Skeletal muscle satellite cell (primary cell): ENCODE measurements at regions not wholly inside any gene's neighbourhood (a gene's known extent, or its start where the extent isn't known, plus 50 kb on each side); places are given as distances from the start of the nearest gene placed in this dataset.

ENCODE experiments used
- H3K27me3 ChIP-seq: 2 replicates; pipeline ENCODE4 v1.7.0; 2013; ENCODE audit warnings: low read length; ENCODE audit not compliant: control insufficient read depth, insufficient read depth
- H3K36me3 ChIP-seq: 2 replicates; pipeline ENCODE4 v1.7.0; 2013; ENCODE audit warnings: mild to moderate bottlenecking, control low read depth, low read length; ENCODE audit not compliant: insufficient read depth
- H3K4me1 ChIP-seq: 2 replicates; pipeline ENCODE4 v1.7.0; 2013; ENCODE audit warnings: low read length; ENCODE audit not compliant: control insufficient read depth, insufficient read depth
- H3K4me2 ChIP-seq: 2 replicates; pipeline ENCODE4 v1.7.0; 2013; ENCODE audit warnings: mild to moderate bottlenecking, low read length
- H3K4me3 ChIP-seq: 2 replicates; pipeline ENCODE4 v1.7.0; 2013; ENCODE audit warnings: low read length
- H3K9ac ChIP-seq: 2 replicates; pipeline ENCODE4 v1.7.0; 2013; ENCODE audit warnings: mild to moderate bottlenecking, low read depth, low read length, moderate library complexity
- H3K9me3 ChIP-seq: replicated peaks from 2 replicates; pipeline ENCODE4 v1.7.0; 2013; ENCODE audit warnings: mild to moderate bottlenecking, control low read depth, low read length

GRCh38 chr12:100715976-100716944 lies 78.3 kb upstream of the ANO4 start:
- Histone ChIP-seq H3K4me1 (peaks cover 14% of the 10 kb centered on the region), H3K9me3 (no peaks in the 10 kb centered on the region), H3K36me3 (no peaks in the 10 kb centered on the region), H3K4me3 (peak overlapping the region; percentile 76), H3K27me3 (peaks cover 3% of the 10 kb centered on the region), H3K4me2 (peak overlapping the region; percentile 97), H3K9ac (peak overlapping the region; percentile 79)

DNA sequence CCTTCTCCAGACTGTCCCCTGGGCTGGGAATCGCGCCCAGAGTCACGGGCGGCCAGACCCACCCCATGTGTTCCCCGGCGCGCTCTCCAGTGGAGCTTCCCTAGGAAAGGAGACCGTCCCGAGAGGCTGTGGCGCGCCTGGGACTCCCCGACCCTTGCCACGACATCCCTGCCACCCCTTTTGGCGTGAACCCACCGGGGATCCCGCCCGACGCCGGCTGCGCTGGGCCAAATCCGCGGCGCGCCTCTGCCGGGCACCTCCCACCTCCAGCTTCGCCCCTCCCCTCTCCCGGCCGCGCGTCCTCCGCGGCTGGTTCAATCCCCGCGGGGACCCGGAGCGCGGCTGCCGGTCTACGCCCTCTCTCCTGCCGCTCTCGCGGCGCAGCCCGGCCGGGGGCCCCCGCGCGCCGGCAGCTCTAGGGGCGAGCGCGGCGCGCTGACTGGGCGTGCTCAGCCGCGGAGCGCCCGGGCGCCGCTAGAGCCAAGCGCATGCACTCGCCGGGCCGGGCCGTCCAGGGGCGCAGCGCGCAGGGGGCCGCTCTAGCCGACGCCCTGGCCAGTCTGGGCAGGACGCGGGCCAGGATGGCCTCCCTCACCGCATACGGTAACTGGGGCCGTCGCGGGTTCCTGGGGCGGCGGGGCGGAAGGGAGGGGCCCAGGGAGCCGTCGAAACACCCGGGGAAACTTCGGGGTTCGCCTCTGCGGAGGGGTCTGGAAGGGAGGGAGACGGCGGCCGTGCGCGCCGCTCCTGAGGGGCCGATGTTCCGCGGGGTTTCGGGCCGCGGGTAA lies 77.4 kb upstream of the ANO4 start:
- peaks cover 3% of the 10 kb centered on the region for H3K27me3 ChIP-seq
- H3K36me3 ChIP-seq: no peaks in the 10 kb centered on the region
- H3K4me1 ChIP-seq: peaks cover 14% of the 10 kb centered on the region
- peak overlapping the region; percentile 97 for H3K4me2 ChIP-seq
- no peaks in the 10 kb centered on the region for H3K9me3 ChIP-seq
- peak overlapping the region; percentile 79 for H3K9ac ChIP-seq
- H3K4me3 ChIP-seq: peak overlapping the region; percentile 76

GRCh38 chr12:100717733-100718067 lies 76.9 kb upstream of the ANO4 start:
- peak overlapping the region; percentile 79 for H3K9ac ChIP-seq
- H3K4me1 ChIP-seq: peaks cover 14% of the 10 kb centered on the region
- H3K36me3 ChIP-seq: no peaks in the 10 kb centered on the region
- peak overlapping the region; percentile 76 for H3K4me3 ChIP-seq
- peaks cover 3% of the 10 kb centered on the region for H3K27me3 ChIP-seq
- H3K9me3 ChIP-seq: no peaks in the 10 kb centered on the region
- H3K4me2 ChIP-seq: peak overlapping the region; percentile 97

DNA sequence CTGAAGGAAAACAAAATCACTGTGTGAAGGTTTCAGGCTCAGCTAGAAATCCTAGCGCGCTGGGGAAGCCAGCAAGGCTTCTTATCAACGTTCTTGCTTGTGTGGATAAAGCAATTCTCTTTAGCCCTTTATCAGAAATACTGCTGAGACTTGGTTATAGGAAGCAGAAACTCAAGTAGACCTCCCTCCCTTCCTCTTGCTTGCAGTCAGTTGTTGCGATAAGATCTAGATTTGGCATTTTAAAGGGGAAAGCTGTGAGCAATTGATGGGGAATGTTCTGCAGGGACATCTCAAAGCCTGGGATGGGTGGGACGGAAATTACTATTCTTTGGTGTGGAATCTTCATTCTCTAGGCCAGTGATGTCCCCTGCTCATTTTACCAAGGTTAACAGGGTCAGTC lies 76.4 kb upstream of the ANO4 start:
- Histone ChIP-seq H3K4me2 (peak overlapping the region; percentile 97), H3K9me3 (no peaks in the 10 kb centered on the region), H3K36me3 (no peaks in the 10 kb centered on the region), H3K27me3 (peaks cover 3% of the 10 kb centered on the region), H3K4me1 (peaks cover 14% of the 10 kb centered on the region), H3K9ac (peak overlapping the region; percentile 79), H3K4me3 (peak overlapping the region; percentile 76)

DNA sequence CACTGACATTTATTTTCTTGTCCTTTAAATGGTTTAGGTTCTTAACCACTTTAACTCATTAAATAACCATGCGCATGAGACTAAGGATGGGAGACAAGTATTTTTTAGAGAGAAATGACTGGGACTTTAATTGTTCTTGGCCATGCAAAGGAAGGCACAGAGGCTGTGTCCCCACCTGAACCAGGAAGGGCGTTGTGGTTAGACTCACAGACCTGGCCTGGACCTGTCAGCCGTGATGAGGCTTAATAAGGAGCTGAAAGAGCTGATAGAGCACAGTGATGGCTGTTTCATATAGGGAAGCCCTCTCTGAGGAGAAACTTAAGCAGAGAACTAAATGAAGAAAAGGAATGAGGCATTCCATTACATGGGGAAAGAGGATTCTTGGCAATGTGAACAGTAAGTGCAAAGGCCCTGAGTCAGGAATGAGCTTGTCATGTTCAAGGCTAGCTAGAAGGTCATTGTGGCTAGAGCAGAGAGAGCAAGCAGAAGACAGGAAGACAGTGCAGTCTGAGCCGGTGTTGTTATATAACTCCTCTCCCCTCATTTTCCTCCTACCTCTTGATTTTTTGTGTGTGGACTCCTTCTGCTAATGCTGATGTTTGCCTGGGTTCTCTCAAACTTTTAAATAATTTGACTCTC lies 74.4 kb upstream of the ANO4 start:
- H3K9ac ChIP-seq: no peak overlapping the region
- peaks cover 14% of the 10 kb centered on the region for H3K4me1 ChIP-seq
- no peaks in the 10 kb centered on the region for H3K9me3 ChIP-seq
- no peaks in the 10 kb centered on the region for H3K36me3 ChIP-seq
- H3K27me3 ChIP-seq: peaks cover 3% of the 10 kb centered on the region
- no peak overlapping the region for H3K4me2 ChIP-seq
- no peak overlapping the region for H3K4me3 ChIP-seq

DNA sequence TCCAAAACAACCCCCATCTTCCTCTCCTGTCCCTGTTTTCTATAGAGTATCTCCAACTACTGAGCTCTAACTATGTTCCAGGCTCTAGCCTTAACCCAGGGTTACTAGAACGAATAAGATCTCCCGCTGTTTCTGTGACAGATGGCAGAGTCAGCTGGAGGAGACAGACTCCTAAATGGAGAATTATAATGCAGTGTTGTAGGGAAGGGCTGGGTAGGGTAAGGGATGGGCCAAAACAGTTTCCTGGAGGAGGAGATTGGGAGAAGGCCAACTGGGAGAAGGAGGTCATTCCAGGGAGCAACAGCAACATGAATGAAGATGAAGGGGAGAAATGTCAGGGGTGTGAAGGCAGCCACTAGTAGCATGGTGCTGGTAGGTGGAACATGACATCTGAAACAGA lies 73.4 kb upstream of the ANO4 start:
- H3K27me3 ChIP-seq: peaks cover 3% of the 10 kb centered on the region
- H3K36me3 ChIP-seq: no peaks in the 10 kb centered on the region
- H3K4me2 ChIP-seq: no peak overlapping the region
- no peak overlapping the region for H3K9ac ChIP-seq
- H3K4me3 ChIP-seq: no peak overlapping the region
- H3K9me3 ChIP-seq: no peaks in the 10 kb centered on the region
- peaks cover 14% of the 10 kb centered on the region for H3K4me1 ChIP-seq

DNA sequence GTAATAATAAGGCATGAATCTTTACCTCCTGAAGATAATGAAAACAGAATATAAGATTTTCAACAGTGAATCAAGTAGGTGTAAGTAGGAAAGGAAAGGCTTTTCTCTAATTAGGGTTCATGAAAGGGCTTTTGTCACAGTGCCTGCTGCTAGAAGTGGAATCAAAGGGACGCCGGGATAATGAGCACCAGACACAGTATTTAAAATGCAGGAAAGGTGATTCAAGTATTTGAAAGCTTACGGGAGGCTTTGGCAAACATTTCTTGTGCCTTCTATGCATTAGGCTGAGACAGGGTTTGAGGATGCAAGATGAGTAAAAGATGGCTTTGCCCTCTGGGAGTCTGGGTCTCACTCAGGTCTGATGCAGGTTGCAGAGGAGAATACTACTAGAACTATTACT lies 70.5 kb upstream of the ANO4 start:
- no peak overlapping the region for H3K4me3 ChIP-seq
- no peak overlapping the region for H3K4me2 ChIP-seq
- H3K9me3 ChIP-seq: no peaks in the 10 kb centered on the region
- no peaks in the 10 kb centered on the region for H3K4me1 ChIP-seq
- no peaks in the 10 kb centered on the region for H3K36me3 ChIP-seq
- H3K27me3 ChIP-seq: no peaks in the 10 kb centered on the region
- no peak overlapping the region for H3K9ac ChIP-seq

DNA sequence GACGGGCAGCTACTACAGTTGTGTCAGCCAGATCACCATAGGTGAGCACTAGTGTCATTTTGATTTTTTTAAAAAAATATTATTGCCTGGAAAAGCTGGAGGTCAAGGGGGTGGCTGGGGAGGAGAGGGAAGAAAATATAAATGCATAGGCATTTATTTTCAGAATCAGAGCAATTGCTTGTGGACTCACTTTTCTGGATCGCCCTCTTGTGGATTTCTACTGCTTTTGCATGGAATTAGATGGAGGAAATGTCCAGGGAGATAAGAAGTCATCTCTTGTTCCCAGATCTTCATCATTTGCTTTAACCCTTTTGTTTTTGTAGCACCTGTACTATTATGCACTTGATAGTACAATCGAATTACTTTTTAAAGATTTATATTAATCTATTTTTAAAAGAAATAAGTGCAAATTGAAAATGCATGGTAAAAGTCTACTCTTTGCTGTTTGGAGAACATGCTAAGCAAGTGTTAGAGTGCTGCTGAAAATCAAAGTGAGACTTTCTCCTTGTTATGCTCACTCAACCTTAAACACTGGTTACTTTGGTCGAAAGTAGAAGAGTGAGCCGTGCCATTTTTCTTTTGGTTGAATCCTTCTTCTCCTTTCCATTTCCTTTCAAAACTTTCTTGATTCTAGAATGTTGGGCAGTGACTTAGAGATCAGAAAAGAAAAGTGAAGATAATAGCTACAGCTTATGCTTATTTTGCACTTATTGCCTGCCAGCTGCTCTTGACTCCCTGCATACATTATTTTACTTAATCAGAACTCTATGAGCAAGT lies 60.6 kb upstream of the ANO4 start:
- Histone ChIP-seq H3K36me3 (no peaks in the 10 kb centered on the region), H3K9me3 (no peaks in the 10 kb centered on the region), H3K4me3 (no peak overlapping the region)

GRCh38 chr12:100737168-100737567 lies 57.4 kb upstream of the ANO4 start:
- Histone ChIP-seq H3K4me1 (no peaks in the 10 kb centered on the region), H3K4me2 (no peak overlapping the region), H3K9me3 (no peaks in the 10 kb centered on the region), H3K36me3 (no peaks in the 10 kb centered on the region), H3K4me3 (no peak overlapping the region), H3K27me3 (no peaks in the 10 kb centered on the region), H3K9ac (no peak overlapping the region)

More for the DNA sequence above, 60.6 kb upstream of the ANO4 start:
- Histone ChIP-seq H3K27me3 (no peaks in the 10 kb centered on the region), H3K4me1 (no peaks in the 10 kb centered on the region), H3K4me2 (no peak overlapping the region), H3K9ac (no peak overlapping the region)

DNA sequence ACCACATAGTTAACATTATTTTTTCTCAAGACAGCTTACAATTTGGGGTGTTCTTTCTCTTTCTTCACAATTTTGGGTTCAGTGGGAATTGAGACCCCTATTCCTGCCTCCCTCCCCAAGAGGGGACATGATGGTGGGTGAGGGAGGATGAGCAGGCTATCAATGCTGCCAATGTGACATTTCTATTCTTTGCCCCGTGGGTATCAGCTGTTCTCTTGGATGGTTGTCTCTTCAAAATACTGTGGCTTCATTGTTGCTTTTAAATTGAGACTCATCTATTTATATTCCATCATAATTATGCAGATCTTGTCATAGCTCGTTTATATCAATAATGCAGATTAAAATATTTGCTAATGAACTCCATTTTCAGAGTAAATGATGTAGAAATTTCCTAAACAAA lies 56.5 kb upstream of the ANO4 start:
- Histone ChIP-seq H3K9me3 (no peaks in the 10 kb centered on the region), H3K4me3 (no peak overlapping the region), H3K9ac (no peak overlapping the region), H3K4me2 (no peak overlapping the region), H3K36me3 (no peaks in the 10 kb centered on the region), H3K27me3 (no peaks in the 10 kb centered on the region), H3K4me1 (no peaks in the 10 kb centered on the region)
